Trophoblast cell (in vitro differentiated cells and primary cell): ENCODE measurements at regions not wholly inside any gene's neighbourhood (a gene's known extent, or its start where the extent isn't known, plus 50 kb on each side); places are given as distances from the start of the nearest gene placed in this dataset.
A peak's percentile ranks its signal among the peaks of the same experiment; 100 is the strongest.

ENCODE experiments used
- DNase-seq, 2 donors: peaks; one replicate each; pipeline ENCODE4 v3.0.0-alpha.2; 2016
- H2AFZ ChIP-seq: 2 replicates; pipeline ENCODE4 v1.6.1; 2013; ENCODE audit warnings: low read length, moderate library complexity, mild to moderate bottlenecking; ENCODE audit not compliant: insufficient read depth, poor library complexity
- H2AK5ac ChIP-seq: 2 replicates; pipeline ENCODE4 v1.6.1; 2013; ENCODE audit warnings: mild to moderate bottlenecking, low read length
- H2BK120ac ChIP-seq: 2 replicates; pipeline ENCODE4 v1.6.1; 2013; ENCODE audit warnings: low read length, mild to moderate bottlenecking, moderate library complexity; ENCODE audit not compliant: insufficient read depth, poor library complexity
- H2BK12ac ChIP-seq: 2 replicates; pipeline ENCODE4 v1.6.1; 2013; ENCODE audit warnings: mild to moderate bottlenecking, low read length, moderate library complexity
- H2BK5ac ChIP-seq: 2 replicates; pipeline ENCODE4 v1.6.1; 2013; ENCODE audit warnings: low read length, low read depth, moderate library complexity, mild to moderate bottlenecking; ENCODE audit not compliant: poor library complexity
- H3K14ac ChIP-seq: 2 replicates; pipeline ENCODE4 v1.6.1; 2013; ENCODE audit warnings: mild to moderate bottlenecking, low read length
- H3K18ac ChIP-seq: 2 replicates; pipeline ENCODE4 v1.6.1; 2013; ENCODE audit warnings: mild to moderate bottlenecking, low read length
- H3K23ac ChIP-seq: 2 replicates; pipeline ENCODE4 v1.6.1; 2013; ENCODE audit warnings: low read length
- H3K27ac ChIP-seq: 2 replicates; pipeline ENCODE4 v1.5.1; 2013; ENCODE audit warnings: low read depth, mild to moderate bottlenecking, inconsistent platforms, low read length, moderate library complexity
- H3K27me3 ChIP-seq: 2 replicates; pipeline ENCODE4 v1.6.1; 2013; ENCODE audit warnings: inconsistent platforms, mild to moderate bottlenecking, low read length, moderate library complexity; ENCODE audit not compliant: insufficient read depth
- H3K36me3 ChIP-seq, 2 experiments: 1 replicate in 1 of 2; 2 replicates in 1 of 2; pipeline ENCODE4 v1.6.1; 2013; ENCODE audit warnings: low read length in 2 of 2, mild to moderate bottlenecking in 2 of 2, moderate library complexity in 1 of 2; ENCODE audit not compliant: insufficient read depth in 2 of 2, control insufficient read depth in 1 of 2
- H3K4ac ChIP-seq: 2 replicates; pipeline ENCODE4 v1.6.1; 2013; ENCODE audit warnings: low read depth, mild to moderate bottlenecking, low read length, moderate library complexity
- H3K4me1 ChIP-seq, 2 experiments: 1 replicate in 1 of 2; 2 replicates in 1 of 2; pipeline ENCODE4 v1.6.1; 2013; ENCODE audit warnings: low read length in 2 of 2, mild to moderate bottlenecking in 2 of 2, moderate library complexity in 1 of 2; ENCODE audit not compliant: insufficient read depth in 2 of 2, control insufficient read depth in 1 of 2
- H3K4me2 ChIP-seq: 2 replicates; pipeline ENCODE4 v1.6.1; 2013; ENCODE audit warnings: inconsistent platforms, mild to moderate bottlenecking, low read length, moderate library complexity
- H3K4me3 ChIP-seq: 2 replicates; pipeline ENCODE4 v1.5.1; 2013; ENCODE audit warnings: mild to moderate bottlenecking, low read depth, low read length, inconsistent platforms
- H3K79me1 ChIP-seq: one replicate; pipeline ENCODE4 v1.6.1; 2013; ENCODE audit warnings: low read length
- H3K79me2 ChIP-seq: 2 replicates; pipeline ENCODE4 v1.6.1; 2013; ENCODE audit warnings: low read length, mild to moderate bottlenecking; ENCODE audit not compliant: control insufficient read depth, insufficient read depth, poor library complexity
- H3K9ac ChIP-seq: 2 replicates; pipeline ENCODE4 v1.6.1; 2013; ENCODE audit warnings: mild to moderate bottlenecking, low read length
- H3K9me3 ChIP-seq: 2 replicates; pipeline ENCODE4 v1.6.1; 2013; ENCODE audit warnings: low read depth, mild to moderate bottlenecking, control low read depth, inconsistent platforms, low read length; ENCODE audit not compliant: insufficient read depth
- H4K12ac ChIP-seq: 2 replicates; pipeline ENCODE4 v1.6.1; 2013; ENCODE audit warnings: low read depth, mild to moderate bottlenecking, low read length, moderate library complexity
- H4K8ac ChIP-seq: 2 replicates; pipeline ENCODE4 v1.6.1; 2013; ENCODE audit warnings: low read depth, mild to moderate bottlenecking, low read length, moderate library complexity
- H4K91ac ChIP-seq: one replicate; pipeline ENCODE4 v1.6.1; 2013; ENCODE audit warnings: low read depth, mild to moderate bottlenecking, low read length, moderate library complexity
- WGBS: extraction: QIAGEN DNeasy Blood & Tissue Kit; methylation state at CpG from one replicate; pipeline ENCODE4 v1.1.7; 2013; ENCODE audit warnings: missing lambda C conversion rate; ENCODE audit not compliant: insufficient read length, insufficient coverage; ENCODE audit errors: extremely low coverage; 5-methylcytosine and 5-hydroxymethylcytosine counted together

DNA sequence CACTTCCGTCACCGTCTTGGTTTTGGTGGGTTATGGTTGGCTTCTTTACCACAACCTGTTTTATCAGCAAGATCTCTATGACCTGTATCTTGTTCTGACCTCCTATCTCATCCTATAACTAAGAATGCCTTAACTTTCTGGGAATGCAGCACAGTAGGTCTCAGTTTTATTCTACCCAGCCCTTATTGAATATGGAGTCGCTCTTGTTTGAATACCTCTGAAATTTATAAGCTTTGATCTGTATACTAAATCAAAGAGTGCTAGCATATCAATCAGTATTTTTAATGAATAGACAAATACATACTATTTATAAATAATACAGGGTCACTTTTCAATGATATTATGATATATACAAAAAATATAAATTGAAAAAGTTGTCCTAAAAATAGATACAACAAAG is 690.0 kb downstream of the TRAM1L1 start:
- Histone ChIP-seq H4K12ac (no peak overlapping the region), H2AFZ (no peak overlapping the region), H3K4me3 (no peak overlapping the region), H3K23ac (no peak overlapping the region), H3K18ac (no peak overlapping the region), H2BK5ac (no peak overlapping the region), H3K79me2 (no peaks in the 10 kb centered on the region), H3K27ac (no peak overlapping the region), H3K9ac (no peak overlapping the region), H3K36me3 (no peaks in the 10 kb centered on the region), H3K4me2 (no peak overlapping the region), H3K79me1 (no peaks in the 10 kb centered on the region), H3K27me3 (no peaks in the 10 kb centered on the region), H3K14ac (no peak overlapping the region), H3K4ac (no peak overlapping the region), H4K91ac (no peak overlapping the region), H2BK12ac (no peak overlapping the region), H2AK5ac (no peak overlapping the region), H4K8ac (no peak overlapping the region), H3K4me1 (no peaks in the 10 kb centered on the region), H2BK120ac (no peak overlapping the region), H3K9me3 (no peaks in the 10 kb centered on the region)
- DNase-seq, result no peak
- WGBS, result no CpG with 5 or more reads among the region's 3 CpGs

GRCh38 chr4:116391020-116391419 is 694.4 kb downstream of the TRAM1L1 start:
- Histone ChIP-seq H4K12ac (no peak overlapping the region), H3K18ac (no peak overlapping the region), H2AK5ac (no peak overlapping the region), H3K4me1 (no peaks in the 10 kb centered on the region), H3K27me3 (no peaks in the 10 kb centered on the region), H3K4me3 (no peak overlapping the region), H3K79me2 (no peaks in the 10 kb centered on the region), H3K4ac (no peak overlapping the region), H3K27ac (no peak overlapping the region), H3K9ac (no peak overlapping the region), H3K23ac (no peak overlapping the region), H3K14ac (no peak overlapping the region), H4K91ac (no peak overlapping the region), H2BK120ac (no peak overlapping the region), H3K4me2 (no peak overlapping the region), H2BK12ac (no peak overlapping the region), H3K36me3 (no peaks in the 10 kb centered on the region), H3K9me3 (no peaks in the 10 kb centered on the region), H2BK5ac (no peak overlapping the region), H4K8ac (no peak overlapping the region), H3K79me1 (no peaks in the 10 kb centered on the region), H2AFZ (no peak overlapping the region)
- no CpG with 5 or more reads among the region's 2 CpGs for WGBS
- DNase-seq, result peak in 1 of 2 donors; percentile 1

- Histone ChIP-seq H4K12ac (no peak overlapping the region), H3K4me1 (no peaks in the 10 kb centered on the region), H2AK5ac (no peak overlapping the region), H4K8ac (no peak overlapping the region), H3K23ac (no peak overlapping the region), H4K91ac (no peak overlapping the region), H2BK5ac (no peak overlapping the region), H3K18ac (no peak overlapping the region), H3K9me3 (no peaks in the 10 kb centered on the region), H3K9ac (no peak overlapping the region), H2BK12ac (no peak overlapping the region), H3K14ac (no peak overlapping the region), H3K79me1 (no peaks in the 10 kb centered on the region), H3K4ac (no peak overlapping the region), H3K27me3 (no peaks in the 10 kb centered on the region), H3K4me3 (no peak overlapping the region), H2AFZ (no peak overlapping the region), H3K4me2 (no peak overlapping the region), H3K79me2 (no peaks in the 10 kb centered on the region), H3K36me3 (no peaks in the 10 kb centered on the region), H2BK120ac (no peak overlapping the region), H3K27ac (no peak overlapping the region)
- no CpG with 5 or more reads among the region's 2 CpGs for WGBS
- no peak for DNase-seq
Observed at GRCh38 chr4:116389139-116389538, 696.2 kb downstream of the TRAM1L1 start.

GRCh38 chr4:116387937-116388474 is 697.4 kb downstream of the TRAM1L1 start:
- no peak overlapping the region for H3K27ac ChIP-seq
- no CpG with 5 or more reads among the region's 2 CpGs for WGBS
- no peak overlapping the region for H2AK5ac ChIP-seq
- H3K23ac ChIP-seq, result no peak overlapping the region
- H3K4me2 ChIP-seq, result no peak overlapping the region
- H4K8ac ChIP-seq, result no peak overlapping the region
- H3K9me3 ChIP-seq, result no peaks in the 10 kb centered on the region
- H3K9ac ChIP-seq, result no peak overlapping the region
- H3K4ac ChIP-seq, result no peak overlapping the region
- no peak overlapping the region for H4K12ac ChIP-seq
- H3K79me1 ChIP-seq, result no peaks in the 10 kb centered on the region
- H3K79me2 ChIP-seq, result no peaks in the 10 kb centered on the region
- no peaks in the 10 kb centered on the region for H3K4me1 ChIP-seq
- H3K4me3 ChIP-seq, result no peak overlapping the region
- no peak overlapping the region for H2BK5ac ChIP-seq
- no peak overlapping the region for H2BK120ac ChIP-seq
- DNase-seq, result no peak
- no peak overlapping the region for H4K91ac ChIP-seq
- no peak overlapping the region for H3K18ac ChIP-seq
- no peak overlapping the region for H2AFZ ChIP-seq
- H3K36me3 ChIP-seq, result no peaks in the 10 kb centered on the region
- H2BK12ac ChIP-seq, result no peak overlapping the region
- H3K14ac ChIP-seq, result no peak overlapping the region
- H3K27me3 ChIP-seq, result no peaks in the 10 kb centered on the region
